NCI-H146 (cell line): ENCODE measurements at regions not wholly inside any gene's neighbourhood (a gene's known extent, or its start where the extent isn't known, plus 50 kb on each side); places are given as distances from the start of the nearest gene placed in this dataset.

Source experiments
- DNase-seq: peaks from one replicate; lab custom pipeline; 2025; lab: John Stamatoyannopoulos, UW

GRCh38 chr1:218139761-218140160 is 145.3 kb upstream of the RRP15 start:
- no peak for DNase-seq

GRCh38 chr1:218156595-218156994 is 128.5 kb upstream of the RRP15 start:
- peak; percentile 29 for DNase-seq

- no peak for DNase-seq
Measured at GRCh38 chr1:218163371-218163770, 121.7 kb upstream of the RRP15 start.

- peak; percentile 67 for DNase-seq
Measured at GRCh38 chr1:218164111-218164929, 120.8 kb upstream of the RRP15 start.

GRCh38 chr1:218164930-218165700 is 120.0 kb upstream of the RRP15 start:
- peak; percentile 40 for DNase-seq

GRCh38 chr1:218165701-218166114 is 119.4 kb upstream of the RRP15 start:
- peak; percentile 40 for DNase-seq

GRCh38 chr1:218166268-218166945 is 118.7 kb upstream of the RRP15 start:
- DNase-seq, result no peak

GRCh38 chr1:218171302-218171893 is 113.7 kb upstream of the RRP15 start:
- peak; percentile 36 for DNase-seq

GRCh38 chr1:218182455-218182854 is 102.6 kb upstream of the RRP15 start:
- no peak for DNase-seq

GRCh38 chr1:218200979-218201378 is 84.1 kb upstream of the RRP15 start:
- no peak for DNase-seq

- no peak for DNase-seq
Measured at GRCh38 chr1:218201601-218202000, 83.5 kb upstream of the RRP15 start.

GRCh38 chr1:218205721-218206120 is 79.4 kb upstream of the RRP15 start:
- DNase-seq, result no peak

- no peak for DNase-seq
Measured at GRCh38 chr1:218207194-218207593, 77.9 kb upstream of the RRP15 start.

- no peak for DNase-seq
Measured at GRCh38 chr1:218209351-218209861, 75.7 kb upstream of the RRP15 start.

GRCh38 chr1:218211241-218211640 is 73.9 kb upstream of the RRP15 start:
- no peak for DNase-seq

GRCh38 chr1:218217040-218217439 is 68.1 kb upstream of the RRP15 start:
- no peak for DNase-seq

GRCh38 chr1:218219460-218219859 is 65.6 kb upstream of the RRP15 start:
- no peak for DNase-seq

GRCh38 chr1:218224101-218224500 is 61.0 kb upstream of the RRP15 start:
- DNase-seq, result no peak

GRCh38 chr1:218226005-218226404 is 59.1 kb upstream of the RRP15 start:
- no peak for DNase-seq
